ENCODE measurements at regions not wholly inside any gene's neighbourhood (a gene's known extent, or its start where the extent isn't known, plus 50 kb on each side); places are given as distances from the start of the nearest gene placed in this dataset.

DNA sequence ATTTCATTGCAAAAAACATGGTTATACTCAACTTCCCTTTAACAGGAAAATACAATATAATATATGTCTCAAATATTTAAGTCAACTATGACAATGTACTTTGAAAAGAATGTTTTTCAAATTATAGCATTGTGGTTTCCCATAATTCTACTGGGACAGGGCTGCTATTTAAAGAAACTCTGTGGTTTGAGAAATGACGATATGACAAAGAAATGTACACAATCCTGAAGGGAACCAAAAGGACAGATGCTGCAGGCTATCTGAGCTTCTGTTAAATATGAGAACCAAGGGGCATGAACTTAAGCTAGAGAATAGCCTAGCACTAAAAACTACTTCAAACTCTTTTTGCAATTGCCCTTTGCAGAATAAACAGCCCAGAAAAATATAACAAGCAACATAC, 415.9 kb downstream of the GRB14 start:
- Histone ChIP-seq H3K9me2 (no peaks in the 10 kb centered on the region), H3K9me3 (no peaks in the 10 kb centered on the region), H3K4me2 (no peak overlapping the region), H2AFZ (ENCODE audit: low read depth) (no peak overlapping the region; the same call in 1 of the 2 replicates), H3F3A (replicated peaks; ENCODE audit: insufficient read depth) (no peaks in the 10 kb centered on the region), H3K4me3 (ENCODE audit: low read depth in 2 of 2, low read length in 1 of 2) (no peak overlapping the region), H3K4me1 (ENCODE audit: control insufficient read depth in 1 of 2, insufficient read depth in 2 of 2, low read depth in 1 of 2, low read length in 1 of 2) (no peaks in the 10 kb centered on the region; a peak in 1 of 4 replicates), H3K27me3 (ENCODE audit: insufficient read depth) (no peaks in the 10 kb centered on the region), H4K20me1 (ENCODE audit: insufficient read depth) (no peaks in the 10 kb centered on the region), H3K36me3 (replicated peaks in 1 of 2; ENCODE audit: control insufficient read depth in 1 of 2, insufficient read depth in 2 of 2, low read length in 1 of 2) (no peaks in the 10 kb centered on the region), H3K9ac (no peak overlapping the region), H3K27ac (ENCODE audit: low read depth in 2 of 2, low read length in 1 of 2) (no peak overlapping the region), H3K79me2 (ENCODE audit: insufficient read depth) (no peaks in the 10 kb centered on the region)
- DNase-seq: no peak
- WGBS (ENCODE audit: low lambda C conversion rate): 24% methylated on average over 1 of the region's 1 CpG
- CTCF ChIA-PET: no interaction called here
- POLR2A ChIA-PET: no interaction called here
- TF ChIP-seq RAD21 (IDR thresholded peaks at IDR 0.05; ENCODE audit: low read length): no peak
- no peak for TF ChIP-seq TAF1 (IDR thresholded peaks at IDR 0.05; ENCODE audit: borderline replicate concordance, low read depth, low read length)
- TF ChIP-seq SIN3A (IDR thresholded peaks at IDR 0.05; ENCODE audit: borderline replicate concordance, low read depth, low read length): no peak
- TF ChIP-seq TCF12 (IDR thresholded peaks at IDR 0.05): peak; percentile 28; the same call in 1 of the 2 replicates
- no peak for TF ChIP-seq GATA2 (CRISPR knock-in tag; IDR thresholded peaks at IDR 0.05)
- TF ChIP-seq FOSL2 (IDR thresholded peaks at IDR 0.05; ENCODE audit: borderline replicate concordance, low read depth): no peak
- TF ChIP-seq MEF2A (IDR thresholded peaks at IDR 0.05; ENCODE audit: borderline replicate concordance, low read depth): peak; percentile 50; the same call in 1 of the 2 replicates

DNA sequence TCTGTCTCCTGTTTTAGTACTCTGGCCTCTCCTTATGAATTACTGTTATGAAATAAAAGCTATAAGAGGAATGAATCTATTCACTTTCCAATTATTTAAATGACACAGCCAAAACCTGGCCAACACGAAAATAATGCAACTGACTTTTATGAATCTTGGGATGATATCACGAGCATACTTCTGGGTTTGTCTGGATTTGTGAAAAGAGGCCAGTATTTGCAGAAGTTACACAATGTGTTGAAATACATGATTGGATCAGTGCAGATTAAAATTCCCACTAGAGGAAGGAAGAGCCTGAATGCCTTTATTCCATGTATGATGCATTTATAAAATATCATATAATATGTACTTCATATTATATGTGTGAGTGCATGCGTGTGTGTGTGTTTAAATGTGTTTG, 418.2 kb downstream of the GRB14 start:
- no peak overlapping the region for H3K4me2 ChIP-seq
- H3K9me2 ChIP-seq: no peaks in the 10 kb centered on the region
- no peak overlapping the region for H3K27ac ChIP-seq (ENCODE audit: low read depth in 2 of 2, low read length in 1 of 2)
- TF ChIP-seq POLR2AphosphoS5 (IDR thresholded peaks at IDR 0.05; ENCODE audit: low read depth, low read length) (no peak), RXRA (IDR thresholded peaks at IDR 0.05; ENCODE audit: borderline replicate concordance, low read depth) (no peak)
- no peaks in the 10 kb centered on the region; a peak in 1 of 4 replicates for H3K4me1 ChIP-seq (ENCODE audit: control insufficient read depth in 1 of 2, insufficient read depth in 2 of 2, low read depth in 1 of 2, low read length in 1 of 2)
- no peak overlapping the region for H3K9ac ChIP-seq
- H4K20me1 ChIP-seq (ENCODE audit: insufficient read depth): no peaks in the 10 kb centered on the region
- 46% methylated on average over 3 of the region's 3 CpGs for WGBS (ENCODE audit: low lambda C conversion rate)
- no peaks in the 10 kb centered on the region for H3K9me3 ChIP-seq
- ChIA-PET CTCF (no interaction called here), POLR2A (no interaction called here)
- H3K4me3 ChIP-seq (ENCODE audit: low read depth in 2 of 2, low read length in 1 of 2): no peak overlapping the region
- no peaks in the 10 kb centered on the region for H3K36me3 ChIP-seq (replicated peaks in 1 of 2; ENCODE audit: control insufficient read depth in 1 of 2, insufficient read depth in 2 of 2, low read length in 1 of 2)
- no peaks in the 10 kb centered on the region for H3F3A ChIP-seq (replicated peaks; ENCODE audit: insufficient read depth)
- H2AFZ ChIP-seq (ENCODE audit: low read depth): no peak overlapping the region
- no peaks in the 10 kb centered on the region for H3K27me3 ChIP-seq (ENCODE audit: insufficient read depth)
- H3K79me2 ChIP-seq (ENCODE audit: insufficient read depth): no peaks in the 10 kb centered on the region
- DNase-seq: no peak

DNA sequence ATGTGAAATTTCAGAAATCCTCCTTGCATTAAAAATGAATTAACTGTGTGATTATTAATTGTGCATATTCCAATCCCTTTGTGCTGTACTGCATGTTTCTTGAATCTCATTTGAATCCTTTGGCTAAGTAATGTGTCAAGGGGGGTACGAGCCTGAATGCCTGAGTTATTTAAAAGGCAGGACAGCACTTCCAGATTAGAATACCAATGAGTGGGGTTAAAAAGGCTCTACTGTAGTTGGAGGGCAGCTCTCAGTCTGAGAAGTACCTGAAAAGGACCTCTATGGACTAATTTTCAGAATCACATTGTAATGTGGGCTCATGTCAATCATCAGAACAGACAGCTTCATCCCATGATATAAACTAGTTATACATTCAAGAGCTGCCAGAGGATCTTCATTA, 423.0 kb downstream of the GRB14 start:
- CTCF ChIA-PET: interaction anchor here (0.7 to 1.5 kb wide), 2 partner anchors 14 to 18 kb away, joined by 3 read pairs; no protein-coding TSS in a partner anchor
- Histone ChIP-seq H3K9me3 (no peaks in the 10 kb centered on the region), H3K4me2 (no peak overlapping the region), H3K4me1 (ENCODE audit: control insufficient read depth in 1 of 2, insufficient read depth in 2 of 2, low read depth in 1 of 2, low read length in 1 of 2) (no peaks in the 10 kb centered on the region), H2AFZ (ENCODE audit: low read depth) (no peak overlapping the region), H3K9me2 (no peaks in the 10 kb centered on the region), H3K36me3 (replicated peaks in 1 of 2; ENCODE audit: control insufficient read depth in 1 of 2, insufficient read depth in 2 of 2, low read length in 1 of 2) (no peaks in the 10 kb centered on the region), H3F3A (replicated peaks; ENCODE audit: insufficient read depth) (no peaks in the 10 kb centered on the region), H4K20me1 (ENCODE audit: insufficient read depth) (no peaks in the 10 kb centered on the region), H3K27ac (ENCODE audit: low read depth in 2 of 2, low read length in 1 of 2) (no peak overlapping the region), H3K4me3 (ENCODE audit: low read depth in 2 of 2, low read length in 1 of 2) (no peak overlapping the region), H3K9ac (no peak overlapping the region), H3K27me3 (ENCODE audit: insufficient read depth) (no peaks in the 10 kb centered on the region), H3K79me2 (ENCODE audit: insufficient read depth) (no peaks in the 10 kb centered on the region)
- TF ChIP-seq MEF2A (IDR thresholded peaks at IDR 0.05; ENCODE audit: borderline replicate concordance, low read depth) (no peak), FOXM1 (IDR thresholded peaks at IDR 0.05; ENCODE audit: low read depth) (no peak), JUND (IDR thresholded peaks at IDR 0.05) (no peak), FOSL2 (IDR thresholded peaks at IDR 0.05; ENCODE audit: borderline replicate concordance, low read depth) (no peak), TEAD4 (IDR thresholded peaks at IDR 0.05; ENCODE audit: borderline replicate concordance, insufficient read depth) (no peak), SIN3A (IDR thresholded peaks at IDR 0.05; ENCODE audit: borderline replicate concordance, low read depth, low read length) (no peak), TCF12 (IDR thresholded peaks at IDR 0.05) (no peak)
- TF ChIP-seq, protein P1, sequence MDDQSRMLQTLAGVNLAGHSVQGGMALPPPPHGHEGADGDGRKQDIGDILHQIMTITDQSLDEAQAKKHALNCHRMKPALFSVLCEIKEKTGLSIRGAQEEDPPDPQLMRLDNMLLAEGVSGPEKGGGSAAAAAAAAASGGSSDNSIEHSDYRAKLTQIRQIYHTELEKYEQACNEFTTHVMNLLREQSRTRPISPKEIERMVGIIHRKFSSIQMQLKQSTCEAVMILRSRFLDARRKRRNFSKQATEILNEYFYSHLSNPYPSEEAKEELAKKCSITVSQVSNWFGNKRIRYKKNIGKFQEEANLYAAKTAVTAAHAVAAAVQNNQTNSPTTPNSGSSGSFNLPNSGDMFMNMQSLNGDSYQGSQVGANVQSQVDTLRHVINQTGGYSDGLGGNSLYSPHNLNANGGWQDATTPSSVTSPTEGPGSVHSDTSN (IDR thresholded peaks at IDR 0.05): no peak
- WGBS (ENCODE audit: low lambda C conversion rate): 11% methylated on average over 1 of the region's 1 CpG
- POLR2A ChIA-PET: no interaction called here
- DNase-seq: no peak

All from SK-N-SH (cell line).